ENCODE measurements at regions not wholly inside any gene's neighbourhood (a gene's known extent, or its start where the extent isn't known, plus 50 kb on each side); places are given as distances from the start of the nearest gene placed in this dataset.
"Not testable (repeated sequence)": the region's sequence is repeated elsewhere in the genome, so short reads cannot be mapped to it uniquely, and the experiment has no call there.

DNA sequence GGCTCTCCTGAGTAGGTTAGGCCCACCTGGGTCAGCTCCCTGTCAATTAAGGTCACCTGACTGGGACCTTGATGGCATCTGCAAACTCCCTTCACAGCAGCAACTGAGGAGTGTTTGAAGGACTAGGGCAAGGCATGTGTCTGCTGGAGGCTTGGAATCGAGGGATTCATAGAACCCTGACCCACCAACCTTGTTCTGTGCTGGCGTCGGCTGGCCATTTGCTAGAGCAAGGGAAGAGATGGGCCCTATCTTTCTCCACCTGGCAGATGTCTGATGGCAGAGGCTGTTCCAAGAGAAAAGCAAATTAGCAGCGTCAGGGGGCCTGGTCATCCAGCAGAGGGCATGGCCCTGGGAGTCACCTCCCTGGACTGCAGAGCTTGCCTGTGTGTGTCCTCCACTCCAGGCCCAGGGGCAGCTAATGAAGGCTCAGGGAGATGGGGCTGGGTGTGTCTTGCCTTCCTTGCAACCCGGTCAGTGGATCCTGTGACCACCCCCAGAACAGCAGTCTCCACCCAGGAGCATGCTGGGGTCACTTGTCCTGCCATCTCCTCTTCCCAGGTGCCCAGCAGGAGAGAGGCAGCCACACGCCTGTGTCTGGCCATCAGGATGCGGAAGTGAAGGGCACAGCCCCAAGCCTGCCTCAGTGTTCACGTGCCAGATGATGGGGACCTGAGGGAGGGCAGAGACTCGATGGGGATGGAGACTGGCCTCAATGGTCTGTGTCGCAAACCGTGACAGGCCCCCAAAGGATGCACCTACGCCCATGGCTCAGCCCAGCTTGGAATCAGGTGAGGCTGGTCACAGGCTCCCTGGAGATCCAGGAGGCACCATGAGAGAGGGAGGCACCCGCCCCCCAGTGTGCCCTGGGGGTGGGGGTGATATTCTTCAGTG, 53.9 kb downstream of the BARX1 start:
- no peak for DNase-seq

DNA sequence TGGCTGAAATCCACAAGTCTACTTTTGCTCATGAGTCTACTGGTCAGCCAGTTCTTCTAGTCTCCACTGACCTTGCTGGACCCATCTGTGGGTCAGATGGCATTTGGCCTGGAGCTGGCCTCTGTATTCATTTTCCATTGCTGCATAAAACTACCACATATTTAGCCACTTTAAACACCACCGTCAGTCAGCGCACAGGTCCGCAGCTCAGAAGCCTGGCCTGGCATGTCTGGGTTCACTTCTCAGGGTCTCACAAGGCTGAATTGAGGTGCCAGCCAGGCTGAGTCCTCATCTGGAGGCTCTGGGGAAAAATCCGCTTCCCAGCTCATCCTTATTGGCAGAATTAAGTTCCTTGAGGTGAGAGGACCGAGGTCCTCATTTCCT, 54.7 kb downstream of the BARX1 start:
- no peak for DNase-seq

DNA sequence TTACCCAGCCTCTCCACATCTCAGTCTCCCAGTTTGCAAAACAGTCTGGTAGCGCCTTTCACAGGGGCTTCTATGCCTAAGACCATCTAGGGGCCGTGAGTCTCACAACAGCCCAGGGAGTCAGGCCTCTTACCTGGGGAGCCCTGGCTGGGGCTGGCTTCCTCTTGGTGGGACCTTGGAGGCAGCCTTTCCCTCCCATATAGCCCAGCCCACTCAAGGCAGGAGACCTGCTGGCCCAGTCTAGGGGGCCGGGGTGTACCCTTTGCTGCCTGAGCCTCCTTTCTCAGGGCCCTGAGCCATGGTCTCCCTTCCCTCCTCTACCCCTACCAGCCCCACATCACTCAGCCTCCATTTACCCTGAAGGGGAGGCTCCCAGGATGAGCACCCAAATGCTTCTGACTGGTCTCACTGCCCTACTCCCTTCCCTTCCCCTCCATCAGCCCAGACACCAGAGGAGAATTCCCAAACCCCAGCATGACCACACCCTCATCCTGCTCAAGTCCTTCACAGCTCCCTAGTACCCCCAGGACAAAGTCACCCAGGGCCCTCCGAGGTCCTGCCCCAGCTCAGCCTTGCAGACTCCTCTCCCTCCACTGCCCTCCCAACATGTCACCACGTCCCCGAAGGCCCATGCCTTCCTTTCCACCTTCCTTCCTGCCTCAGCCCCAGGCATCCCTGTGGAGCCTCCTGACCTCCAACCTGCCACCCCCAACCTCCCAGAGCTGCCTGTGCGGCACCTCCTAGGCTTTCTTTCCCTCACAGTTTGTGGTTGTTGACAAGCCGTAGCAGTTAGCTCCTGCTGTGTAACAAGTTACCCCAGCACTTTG, 55.3 kb downstream of the BARX1 start:
- no peak for DNase-seq

DNA sequence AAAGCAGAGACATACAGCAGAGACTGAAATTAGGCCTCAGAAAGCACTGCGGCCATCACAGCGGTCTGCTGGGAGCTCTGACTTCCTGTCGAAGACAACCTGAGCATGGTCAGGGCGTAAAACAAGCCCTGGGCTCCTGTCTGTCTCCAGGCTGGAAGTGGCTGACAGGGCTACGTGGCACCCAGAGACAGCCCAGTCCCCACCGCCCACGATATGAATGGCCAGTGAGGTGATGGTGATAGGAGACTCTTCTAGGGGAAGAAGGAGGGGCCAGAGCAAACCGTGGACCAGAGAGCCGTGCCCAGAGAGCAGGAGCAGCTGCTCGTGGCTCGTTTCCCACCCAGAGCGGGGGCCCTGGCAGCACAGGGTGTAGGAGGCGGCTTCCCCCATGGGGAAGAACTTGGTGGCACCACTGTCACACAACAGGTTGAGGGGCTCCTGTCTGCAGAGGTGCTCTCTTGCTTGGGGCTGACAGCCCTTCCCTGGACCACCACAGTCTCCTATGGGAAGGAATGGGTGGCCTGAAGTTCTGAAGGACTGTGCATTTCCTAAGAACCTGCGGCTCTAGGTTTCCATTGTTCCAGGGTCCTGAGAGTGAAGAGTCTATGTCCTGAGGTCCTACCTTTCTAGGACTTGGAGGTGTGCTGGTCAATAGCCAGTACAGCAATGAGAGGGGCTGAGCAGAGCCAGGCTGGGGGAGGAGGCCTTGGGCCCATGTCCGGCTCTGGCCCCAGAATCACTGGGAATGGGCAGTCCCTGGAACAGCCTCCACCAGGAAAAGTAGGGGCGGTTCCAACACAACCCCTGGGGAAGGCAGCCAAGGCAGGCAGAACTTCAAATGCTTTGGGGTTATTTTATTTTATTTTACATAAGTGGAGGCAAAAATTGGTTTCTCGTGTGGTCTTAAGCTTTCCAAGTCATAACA, 56.4 kb downstream of the BARX1 start:
- no peak for DNase-seq

DNA sequence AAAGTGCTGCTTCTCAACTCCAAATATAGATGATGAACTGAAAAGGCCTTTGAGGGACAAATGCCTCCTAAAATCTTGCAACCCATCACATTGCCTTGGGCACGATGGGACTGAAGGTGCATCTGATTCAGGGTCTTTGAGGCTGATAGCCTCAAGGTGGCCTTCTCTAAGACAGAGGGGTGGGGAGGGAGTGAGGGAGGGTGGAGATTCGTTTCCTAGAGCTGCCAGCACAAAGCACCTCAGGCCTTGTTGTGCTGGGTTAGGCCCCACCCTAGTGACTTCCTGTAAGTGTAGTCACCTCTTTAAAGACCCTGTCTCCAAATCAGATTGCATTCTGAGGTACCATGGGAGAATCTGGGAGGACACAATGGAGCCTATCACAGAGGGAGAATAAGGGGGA, 57.1 kb downstream of the BARX1 start:
- DNase-seq, result no peak

DNA sequence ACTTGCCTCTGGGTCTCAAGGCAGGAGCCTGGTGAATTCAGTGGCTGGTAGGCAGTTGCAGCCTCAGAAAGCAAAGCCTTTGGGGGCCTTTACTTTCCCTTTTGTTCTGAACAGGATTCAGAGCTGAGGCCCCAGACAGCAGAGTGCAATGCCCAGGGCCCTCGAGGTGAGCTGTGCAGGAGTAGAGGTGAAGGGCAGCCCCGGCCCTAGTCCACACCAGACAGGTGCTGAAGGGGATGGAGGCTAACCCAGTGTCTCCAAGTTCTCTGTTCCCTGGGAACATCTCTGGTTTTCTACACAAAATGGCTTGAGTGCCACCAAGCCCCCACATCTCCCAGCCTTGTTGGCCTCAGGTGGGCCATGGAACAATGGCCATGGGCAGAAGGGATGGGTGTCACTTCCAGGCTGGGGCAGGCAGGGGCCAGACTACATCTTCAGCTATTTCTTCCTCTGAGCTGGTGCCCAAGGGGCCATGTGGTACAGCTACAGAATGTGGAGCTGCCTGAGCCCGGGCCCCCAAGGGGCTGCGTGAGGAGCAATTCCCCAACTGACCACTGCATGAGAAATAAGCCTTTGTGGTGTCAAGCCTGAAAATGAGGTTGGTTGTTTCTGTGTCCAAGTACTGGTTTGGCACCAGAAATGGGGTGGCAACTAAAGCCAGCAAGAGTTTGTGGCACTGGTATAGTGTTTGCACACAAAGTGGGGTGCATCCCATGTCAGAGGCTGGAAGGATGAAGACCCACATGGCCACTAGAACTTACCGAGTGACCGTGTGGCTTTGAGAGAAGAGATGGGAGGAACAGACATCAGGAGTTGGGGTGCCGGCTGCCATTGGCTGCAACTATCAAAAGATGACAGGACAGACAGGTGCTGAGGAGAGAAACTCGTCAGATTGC, 57.8 kb downstream of the BARX1 start:
- no peak for DNase-seq

DNA sequence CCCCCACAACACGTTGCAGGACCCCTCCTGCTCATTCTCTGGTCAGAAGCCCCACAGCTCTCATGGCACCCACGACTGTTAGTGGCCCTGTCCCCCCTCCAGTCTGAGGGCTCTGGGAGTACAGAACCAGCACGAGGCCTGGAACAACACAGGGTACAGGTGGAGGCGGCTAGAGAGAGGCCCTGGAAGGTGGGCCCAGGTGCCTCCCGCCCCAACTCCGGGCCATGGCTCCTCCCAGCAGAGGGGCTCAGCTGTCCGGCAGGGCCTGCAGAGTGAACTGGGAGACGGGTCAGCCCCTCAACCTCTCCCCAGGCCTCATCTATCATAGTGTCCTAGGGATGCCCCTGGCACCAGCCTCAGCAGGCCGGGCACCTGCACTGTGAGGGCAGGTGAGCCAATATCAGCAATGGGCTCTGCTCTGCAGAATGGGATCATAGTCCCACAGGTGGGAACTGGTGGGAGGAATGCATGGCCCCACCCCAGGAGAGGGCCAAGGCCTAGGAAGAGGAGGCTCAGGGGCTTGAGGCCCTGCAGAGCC, 58.6 kb downstream of the BARX1 start:
- no peak for DNase-seq

DNA sequence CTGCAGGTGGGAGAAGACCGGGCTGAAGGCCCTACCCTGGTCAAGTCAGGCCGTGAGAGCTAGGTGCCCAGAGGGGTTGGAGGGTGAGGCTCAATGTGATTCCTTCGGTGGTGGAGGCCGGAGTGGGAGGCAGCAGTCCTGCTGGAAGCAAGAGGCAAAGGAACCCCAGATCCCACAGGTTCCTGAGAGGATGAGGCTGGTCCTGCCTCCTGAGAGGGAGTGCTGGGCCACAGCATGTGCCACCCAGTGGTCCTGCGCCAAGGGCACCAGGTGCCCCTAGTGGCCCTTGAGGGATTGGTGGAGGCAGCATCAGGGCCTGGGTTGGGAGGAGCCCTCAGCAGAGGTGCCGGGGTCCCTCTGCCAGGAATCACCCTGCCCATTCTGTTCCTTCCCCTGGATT, 59.1 kb downstream of the BARX1 start:
- no peak for DNase-seq

DNA sequence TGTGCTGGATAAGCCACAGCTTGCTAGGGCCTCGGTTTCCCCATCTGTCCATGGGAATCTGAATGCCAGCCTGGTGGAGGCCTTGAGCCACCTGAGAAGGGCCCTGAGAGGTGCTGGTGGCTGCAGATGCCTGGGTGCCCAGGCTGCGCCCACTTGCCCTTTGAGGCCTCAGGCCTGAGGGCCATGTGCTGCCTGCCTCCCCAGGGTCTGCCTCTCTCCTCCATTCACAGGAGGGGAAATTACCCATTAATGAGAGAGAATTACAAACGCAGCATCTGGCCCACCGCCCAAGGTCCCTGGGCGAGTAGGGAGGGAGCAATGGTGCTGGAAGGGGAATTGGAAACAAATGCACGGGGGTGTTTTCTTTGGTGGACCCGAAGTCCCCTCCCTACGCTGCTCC, 59.6 kb downstream of the BARX1 start:
- no peak for DNase-seq

DNA sequence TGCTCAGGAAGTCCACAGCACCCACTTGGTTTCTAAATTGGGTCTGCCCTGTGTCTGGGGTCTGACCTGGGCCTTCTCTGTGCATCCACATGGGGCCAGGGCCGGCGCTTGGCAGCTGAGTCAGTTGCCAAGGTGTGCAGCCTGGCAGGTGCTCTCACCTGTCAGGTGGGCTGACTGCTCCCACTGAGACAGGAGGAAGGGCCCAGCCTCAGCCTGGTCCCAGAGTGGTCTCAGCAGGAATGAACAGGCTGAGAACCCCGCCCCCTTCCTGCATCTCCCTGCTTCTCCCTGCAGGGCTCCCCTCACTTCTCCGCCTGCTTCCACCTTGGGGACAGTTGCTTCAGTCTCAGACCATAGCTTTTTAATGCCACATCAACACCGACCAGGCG, 60.5 kb downstream of the BARX1 start:
- DNase-seq, result no peak

DNA sequence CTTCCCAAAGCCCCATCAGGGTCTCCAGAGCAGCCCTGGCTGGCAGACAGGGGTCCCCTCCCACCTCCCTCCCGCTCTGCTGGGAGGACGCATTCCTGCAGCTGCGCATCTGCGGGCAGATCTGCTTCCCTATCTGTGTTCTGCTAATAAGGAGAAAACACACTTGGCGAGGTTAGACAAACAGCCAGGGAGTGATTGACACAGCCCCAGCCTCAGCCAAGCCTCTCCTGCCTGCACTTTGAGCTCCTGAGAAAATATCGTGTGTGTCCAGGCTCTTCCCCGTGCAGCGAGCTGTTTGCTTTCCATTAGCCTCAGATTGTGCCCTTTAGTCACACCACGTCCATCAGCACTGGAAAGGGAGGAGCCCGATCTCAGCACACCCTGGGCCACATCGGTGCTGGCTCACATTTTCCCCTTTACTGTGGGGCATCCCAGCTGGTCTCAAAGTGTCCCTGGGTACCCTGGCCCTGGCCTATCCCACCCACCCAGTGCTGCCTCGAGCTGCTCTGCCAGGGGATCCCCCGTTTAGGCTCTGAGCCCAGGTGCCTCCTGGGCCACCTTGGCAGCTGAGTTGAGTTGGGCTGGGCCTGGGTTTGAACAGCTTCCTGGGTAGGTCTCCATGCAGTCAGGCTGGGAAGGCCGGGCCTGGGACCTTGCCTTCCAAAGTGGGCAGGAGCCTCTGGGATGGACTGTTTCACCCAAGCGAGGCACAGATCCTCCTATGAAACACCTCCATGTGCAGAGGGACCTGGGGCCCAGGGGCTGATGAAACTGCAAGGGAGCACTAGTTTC, 61.1 kb downstream of the BARX1 start:
- no peak for DNase-seq

DNA sequence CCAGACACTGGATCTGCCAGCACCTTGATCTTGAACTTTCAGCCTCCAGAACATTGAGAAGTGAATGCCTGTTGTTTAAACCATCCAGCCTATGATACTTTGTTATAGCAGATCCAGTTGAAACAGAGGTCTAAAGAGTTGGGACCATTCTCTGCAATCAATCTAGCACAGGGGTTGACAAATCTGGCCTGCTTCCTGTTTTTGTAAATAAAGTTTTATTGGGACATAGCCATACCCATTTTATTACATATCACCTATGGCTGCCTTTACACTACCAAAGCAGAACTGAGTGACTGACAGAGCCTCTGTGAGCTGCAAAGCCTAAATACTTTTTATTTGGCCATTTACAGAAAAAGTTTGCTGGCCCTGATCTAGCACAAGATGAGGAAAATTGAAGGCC, 62.0 kb downstream of the BARX1 start:
- no peak for DNase-seq

DNA sequence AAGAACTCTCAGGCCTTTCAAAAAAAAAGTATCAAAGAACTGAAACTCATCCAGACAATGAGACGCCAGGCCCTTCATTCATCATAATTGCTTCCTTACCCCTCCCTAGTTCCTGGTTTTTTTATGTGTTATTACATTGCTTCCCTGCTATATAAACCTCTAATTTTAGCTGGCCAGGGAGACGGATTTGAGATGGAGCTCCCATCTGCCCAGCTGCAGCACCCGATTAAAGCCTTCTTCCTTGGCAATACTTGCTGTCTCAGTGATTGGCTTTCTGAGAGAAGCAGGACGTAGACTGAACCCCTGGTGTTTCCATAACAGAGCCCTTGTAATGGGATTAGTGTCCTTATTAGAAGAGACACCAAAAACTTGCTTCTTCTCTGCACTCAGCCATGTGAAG, 62.4 kb downstream of the BARX1 start:
- DNase-seq, result no peak

DNA sequence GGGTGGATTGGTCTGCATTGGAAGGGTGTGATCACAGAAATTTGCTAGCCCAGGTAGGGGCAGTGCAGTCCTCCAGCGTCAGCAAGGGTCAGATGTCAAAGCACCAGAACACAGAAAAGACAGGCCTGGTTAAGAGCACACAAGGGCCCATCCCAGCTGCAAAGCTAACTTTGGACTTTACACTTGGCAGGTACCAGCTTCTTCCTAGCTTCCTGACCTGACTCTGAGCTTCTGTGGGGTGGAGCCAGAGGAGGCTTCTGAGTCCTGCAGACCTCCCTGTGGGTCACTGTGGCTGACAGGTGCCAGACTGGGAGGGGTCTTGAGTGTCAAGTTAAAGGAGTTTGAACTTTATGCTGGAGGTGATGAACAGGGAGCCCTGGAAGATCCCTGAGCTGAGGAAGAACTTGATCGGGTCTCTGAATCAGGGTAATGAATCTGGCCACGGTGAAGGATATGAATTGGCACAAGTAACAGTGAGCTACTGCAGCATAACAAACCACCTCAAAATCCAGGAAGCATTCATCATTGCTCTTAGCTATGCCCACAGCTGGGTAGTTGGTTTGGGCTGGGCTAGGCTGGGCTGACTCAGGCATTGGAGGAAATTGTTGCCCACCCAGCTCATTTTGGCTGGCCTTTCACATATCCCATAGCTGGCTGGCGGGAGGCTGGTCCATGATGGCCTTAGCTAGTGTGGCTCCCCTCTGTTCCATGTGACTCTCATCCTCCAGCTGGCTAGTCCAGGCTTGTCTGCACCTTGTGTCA, 63.4 kb downstream of the BARX1 start:
- no peak for DNase-seq

DNA sequence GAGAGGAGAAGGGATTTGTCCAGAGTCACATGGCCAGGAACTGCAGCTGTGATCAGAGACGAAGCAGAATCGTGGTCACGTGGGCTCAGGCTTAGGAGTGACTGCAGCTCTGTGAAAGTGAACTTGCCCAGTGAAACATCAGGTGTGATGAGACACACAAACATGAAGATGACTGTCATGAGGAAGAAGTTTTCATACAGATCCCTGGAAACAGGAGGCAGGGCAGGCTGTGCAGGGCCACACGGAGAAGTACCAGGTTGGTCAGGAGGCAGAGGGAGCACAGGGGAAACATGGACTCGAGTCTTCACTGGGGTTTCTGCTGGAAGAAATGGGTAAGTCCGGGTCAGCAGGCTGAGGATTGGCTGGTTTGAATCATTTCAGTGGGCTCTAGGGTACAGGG, 64.1 kb downstream of the BARX1 start:
- DNase-seq, result no peak

DNA sequence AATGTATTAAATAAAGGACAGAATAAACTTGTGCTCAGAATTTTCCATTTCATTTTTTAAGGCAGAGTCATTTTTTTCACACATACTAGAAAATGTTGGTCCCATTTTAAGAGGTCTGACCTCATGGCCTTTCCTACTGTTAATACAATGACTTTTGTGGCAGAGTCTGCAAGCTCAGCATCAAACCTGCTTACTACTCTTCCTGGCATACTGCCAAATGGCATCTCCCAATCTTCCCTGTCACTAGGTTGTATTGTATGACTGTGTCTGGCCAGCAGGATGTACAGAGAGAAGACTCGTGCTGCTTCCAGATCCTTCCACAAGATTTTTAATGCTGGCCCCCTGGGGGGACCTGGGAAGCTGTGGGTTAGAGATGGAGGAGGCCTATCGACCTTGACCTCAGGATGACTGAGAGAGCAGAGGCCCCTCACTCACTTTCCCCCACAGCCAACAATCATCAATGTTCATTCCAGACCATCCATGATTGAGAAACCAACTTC, 64.7 kb downstream of the BARX1 start:
- DNase-seq, result peak; percentile 47

DNA sequence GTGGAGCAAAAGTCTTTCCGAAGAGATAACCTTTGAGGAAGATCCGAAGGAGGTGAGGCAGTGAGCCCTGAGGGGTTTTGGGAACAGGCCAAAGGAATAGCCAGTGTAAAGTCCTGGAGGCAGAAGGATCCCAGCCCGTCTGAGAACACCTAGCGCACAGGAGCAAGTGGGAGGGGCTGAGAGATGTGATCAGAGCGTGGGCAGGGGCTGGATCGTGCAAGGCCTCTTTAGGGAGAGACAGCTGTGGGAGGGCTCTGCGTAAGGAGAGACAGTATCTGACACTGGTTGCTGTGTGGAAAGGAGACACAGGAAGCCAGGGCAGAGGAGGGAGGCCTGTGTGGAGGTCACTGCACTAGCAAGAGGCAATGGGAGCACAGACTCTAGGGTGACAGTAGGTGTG, 68.2 kb downstream of the BARX1 start:
- DNase-seq, result no peak

DNA sequence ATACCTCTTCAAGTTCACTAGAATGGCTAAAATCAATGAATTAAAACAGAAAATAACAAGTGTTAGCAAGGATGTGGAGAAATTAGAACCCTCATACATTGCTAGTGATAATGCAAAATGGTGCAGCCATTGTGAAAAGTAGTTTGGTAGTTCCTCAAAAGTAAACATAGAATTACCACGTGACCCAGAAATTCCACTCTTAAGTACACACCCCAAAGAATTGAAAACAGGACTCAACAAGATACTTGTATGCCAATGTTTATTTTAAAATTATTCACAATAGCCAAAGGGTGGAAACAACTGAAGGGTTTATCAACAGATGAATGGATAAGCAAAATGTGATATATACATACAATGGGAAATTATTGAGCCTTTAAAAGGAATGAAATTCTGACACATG, 70.3 kb downstream of the BARX1 start:
- peak; percentile 11 for DNase-seq

DNA sequence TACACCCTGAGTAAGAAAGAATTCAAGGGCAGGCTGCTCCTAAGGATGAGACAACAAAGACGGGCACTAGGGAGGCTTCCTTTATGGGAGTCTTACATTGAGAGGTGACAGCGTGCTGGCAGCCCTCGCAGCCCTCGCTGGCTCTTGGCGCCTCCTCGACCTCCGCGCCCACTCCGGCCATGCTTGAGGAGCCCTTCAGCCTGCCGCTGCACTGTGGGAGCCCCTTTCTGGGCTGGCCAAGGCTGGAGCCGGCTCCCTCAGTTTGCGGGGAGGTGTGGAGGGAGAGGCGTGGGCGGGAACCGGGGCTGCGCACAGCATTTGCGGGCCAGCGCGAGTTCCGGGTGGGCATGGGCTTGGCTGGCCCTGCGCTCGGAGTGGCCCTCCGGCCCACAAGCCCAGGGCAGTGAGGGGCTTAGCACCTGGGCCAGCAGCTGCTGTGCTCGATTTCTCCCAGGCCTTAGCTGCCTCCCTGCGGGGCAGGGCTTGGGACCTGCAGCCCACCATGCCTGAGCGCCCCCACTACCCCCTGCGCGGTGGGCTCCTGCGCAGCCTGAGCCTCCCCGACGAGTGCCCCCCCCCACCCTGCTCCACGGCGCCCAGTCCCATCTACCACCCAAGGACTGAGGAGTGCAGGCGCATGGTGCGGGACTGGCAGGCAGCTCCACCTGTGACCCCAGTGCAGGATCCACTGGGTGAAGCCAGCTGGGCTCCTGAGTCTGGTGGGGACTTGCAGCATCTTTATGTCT, 75.3 kb downstream of the BARX1 start:
- DNase-seq, result not testable (repeated sequence)
